SJSA1 (cell line): ENCODE measurements at regions not wholly inside any gene's neighbourhood (a gene's known extent, or its start where the extent isn't known, plus 50 kb on each side); places are given as distances from the start of the nearest gene placed in this dataset.

Experiments
- DNase-seq, 2 experiments: peaks; one replicate each; pipeline ENCODE4 v3.0.0-alpha.2; 2015 to 2020; ENCODE audit warnings: low spot score in 2 of 2, low read depth in 1 of 2
- H3K27ac ChIP-seq: fragments of 250-450 bp; sonication (Bioruptor Pico); 2 replicates; pipeline ENCODE4 v1.5.1; 2020; ENCODE audit warnings: mild to moderate bottlenecking, moderate library complexity
- H3K27me3 ChIP-seq: fragments of 250-450 bp; sonication (Bioruptor Pico); replicated peaks from 2 replicates; pipeline ENCODE4 v1.5.1; 2020; ENCODE audit warnings: mild to moderate bottlenecking, moderate library complexity
- H3K36me3 ChIP-seq: fragments of 250-450 bp; sonication (Bioruptor Pico); 2 replicates; pipeline ENCODE4 v1.5.1; 2020; ENCODE audit warnings: mild to moderate bottlenecking
- H3K4me1 ChIP-seq: fragments of 250-450 bp; sonication (Bioruptor Pico); replicated peaks from 2 replicates; pipeline ENCODE4 v1.6.1; 2021; ENCODE audit warnings: mild to moderate bottlenecking
- H3K4me3 ChIP-seq: fragments of 250-450 bp; sonication (Bioruptor Pico); 2 replicates; pipeline ENCODE4 v1.5.1; 2020; ENCODE audit warnings: mild to moderate bottlenecking
- H3K9me3 ChIP-seq: fragments of 250-450 bp; sonication (Bioruptor Pico); replicated peaks from 2 replicates; pipeline ENCODE4 v1.5.1; 2020; ENCODE audit warnings: mild to moderate bottlenecking

DNA sequence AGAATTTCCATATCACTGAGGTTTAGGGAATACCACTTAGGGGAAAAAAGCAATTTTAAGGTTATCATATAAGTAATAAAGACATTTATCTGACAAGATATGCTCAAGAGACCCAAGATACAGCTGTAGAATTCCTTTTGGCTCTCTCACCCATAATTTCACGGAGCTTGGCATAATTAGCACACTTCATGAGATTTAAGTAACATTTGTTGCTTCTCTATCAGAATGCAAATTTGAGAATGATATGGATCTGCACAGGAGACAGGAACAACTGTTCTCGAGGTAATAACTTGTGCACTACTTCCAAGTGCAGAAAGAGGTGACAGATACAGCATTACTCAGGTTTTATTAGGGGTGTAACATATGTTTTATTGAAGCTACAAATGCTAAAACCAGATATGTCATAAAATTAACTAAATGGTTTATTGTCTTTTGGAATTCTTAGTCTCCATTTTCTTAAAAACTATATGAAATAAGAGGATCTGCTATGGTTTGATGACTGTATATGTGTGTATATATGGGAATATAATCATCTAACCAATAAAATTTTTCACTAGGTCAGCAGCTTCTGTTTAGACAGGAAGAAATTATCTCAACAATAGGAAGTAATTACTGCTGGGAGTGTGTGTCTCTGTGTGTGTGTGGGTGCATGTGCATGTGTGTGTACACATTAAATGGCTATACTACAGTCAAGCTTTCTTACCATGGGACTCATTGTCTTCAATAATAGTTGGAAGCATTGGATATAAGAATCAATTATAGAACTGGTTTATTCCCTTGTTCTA is 401.3 kb downstream of the PCDH17 start:
- no peaks in the 10 kb centered on the region for H3K36me3 ChIP-seq

DNA sequence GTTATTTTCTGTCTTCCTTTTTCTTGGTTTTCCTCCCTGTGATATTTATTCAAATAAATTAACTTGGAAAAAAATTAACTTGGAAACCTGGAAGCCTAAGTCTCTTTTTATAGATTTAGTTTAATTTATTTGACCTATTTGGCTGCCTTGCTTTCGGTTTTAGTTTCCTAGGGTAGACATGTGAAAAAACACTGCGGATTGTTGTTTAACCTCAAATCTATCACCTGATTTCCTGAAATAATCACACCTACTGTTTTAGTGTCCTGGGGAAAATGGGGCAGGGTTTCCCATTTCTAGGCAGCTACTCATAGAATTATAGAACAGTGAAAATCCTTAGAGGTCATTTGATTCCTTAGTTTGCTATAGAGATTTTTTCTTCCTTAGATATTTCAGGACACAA is 412.4 kb downstream of the PCDH17 start:
- H3K4me3 ChIP-seq, result no peak overlapping the region
- H3K9me3 ChIP-seq, result no peaks in the 10 kb centered on the region
- no peaks in the 10 kb centered on the region for H3K27me3 ChIP-seq
- no peak overlapping the region for H3K27ac ChIP-seq
- no peak for DNase-seq
- no peaks in the 10 kb centered on the region for H3K36me3 ChIP-seq
- no peaks in the 10 kb centered on the region for H3K4me1 ChIP-seq

More for the DNA sequence above, 401.3 kb downstream of the PCDH17 start:
- no peak for DNase-seq
- H3K9me3 ChIP-seq, result no peaks in the 10 kb centered on the region
- no peaks in the 10 kb centered on the region for H3K27me3 ChIP-seq
- H3K27ac ChIP-seq, result no peak overlapping the region
- H3K4me3 ChIP-seq, result no peak overlapping the region
- no peaks in the 10 kb centered on the region for H3K4me1 ChIP-seq

DNA sequence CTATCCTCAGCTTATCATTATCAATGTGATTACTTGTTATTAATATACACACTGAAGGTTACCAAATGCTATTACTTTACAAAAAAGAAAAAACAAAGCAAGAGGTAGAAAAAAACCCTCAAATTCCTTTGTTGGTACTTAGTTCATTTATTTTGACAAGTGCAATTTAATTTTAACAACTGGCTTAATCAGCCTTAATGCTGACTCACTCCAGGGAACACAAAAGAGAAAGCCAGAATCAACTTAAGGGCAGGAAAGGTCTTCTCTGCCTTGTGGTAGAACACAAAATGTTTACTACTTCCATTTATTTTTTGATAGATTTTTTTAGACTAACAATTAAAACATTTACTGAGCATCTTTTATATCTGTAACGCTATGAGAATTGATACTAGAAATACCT is 417.1 kb downstream of the PCDH17 start:
- no peak for DNase-seq
- no peaks in the 10 kb centered on the region for H3K27me3 ChIP-seq
- no peak overlapping the region for H3K27ac ChIP-seq
- no peak overlapping the region for H3K4me3 ChIP-seq
- H3K9me3 ChIP-seq, result no peaks in the 10 kb centered on the region
- H3K4me1 ChIP-seq, result no peaks in the 10 kb centered on the region
- H3K36me3 ChIP-seq, result no peaks in the 10 kb centered on the region

DNA sequence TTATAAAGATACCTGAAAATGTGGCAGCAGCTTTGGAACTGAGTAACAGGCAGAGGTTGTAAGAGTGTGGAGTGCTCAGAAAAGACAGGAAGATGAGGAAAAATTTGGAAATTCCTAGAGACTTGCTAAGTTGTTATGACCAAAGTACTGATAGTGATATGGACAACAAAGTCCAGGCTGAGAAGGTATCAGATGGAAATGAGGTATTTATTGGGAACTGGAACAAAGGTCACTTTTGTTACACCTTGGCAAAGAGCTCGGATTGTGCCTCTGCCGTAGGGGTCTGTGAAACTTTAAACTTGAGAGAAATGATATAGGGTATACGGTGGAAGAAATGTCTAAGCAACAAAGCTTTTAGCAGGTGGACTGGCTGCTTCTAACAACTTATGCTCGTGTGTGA is 419.9 kb downstream of the PCDH17 start:
- Histone ChIP-seq H3K9me3 (no peaks in the 10 kb centered on the region), H3K27me3 (no peaks in the 10 kb centered on the region), H3K27ac (no peak overlapping the region), H3K36me3 (no peaks in the 10 kb centered on the region), H3K4me1 (no peaks in the 10 kb centered on the region), H3K4me3 (no peak overlapping the region)
- no peak for DNase-seq

DNA sequence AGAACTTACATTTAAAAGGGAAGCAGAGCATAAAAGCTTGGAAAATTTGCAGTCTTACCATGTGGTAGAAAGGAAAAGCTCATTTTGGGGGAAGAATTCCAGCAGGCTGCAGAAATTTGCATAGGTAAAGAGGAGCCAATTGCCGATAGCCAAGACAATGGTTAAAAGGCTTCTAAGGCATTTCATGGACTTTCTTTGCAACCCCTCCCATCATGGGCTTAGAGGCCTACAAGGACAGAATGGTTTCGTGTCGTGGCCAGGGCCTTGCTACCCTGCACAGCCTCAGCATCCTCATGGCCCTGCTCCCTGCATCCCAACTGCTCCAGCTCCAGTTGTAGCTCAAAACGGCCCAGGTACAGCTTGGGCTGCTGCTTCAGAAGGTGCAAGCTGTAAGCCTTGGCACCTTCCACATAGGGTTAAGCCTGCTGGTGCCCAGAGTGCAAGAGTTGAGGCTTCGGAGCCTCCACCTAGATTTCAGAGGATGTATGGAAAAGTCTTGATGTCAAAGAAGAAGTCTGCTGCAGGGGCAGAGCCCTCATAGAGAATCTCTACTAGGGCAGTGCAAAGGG is 420.3 kb downstream of the PCDH17 start:
- Histone ChIP-seq H3K36me3 (no peaks in the 10 kb centered on the region), H3K4me1 (no peaks in the 10 kb centered on the region), H3K27me3 (no peaks in the 10 kb centered on the region), H3K27ac (no peak overlapping the region), H3K4me3 (no peak overlapping the region), H3K9me3 (no peaks in the 10 kb centered on the region)
- no peak for DNase-seq

DNA sequence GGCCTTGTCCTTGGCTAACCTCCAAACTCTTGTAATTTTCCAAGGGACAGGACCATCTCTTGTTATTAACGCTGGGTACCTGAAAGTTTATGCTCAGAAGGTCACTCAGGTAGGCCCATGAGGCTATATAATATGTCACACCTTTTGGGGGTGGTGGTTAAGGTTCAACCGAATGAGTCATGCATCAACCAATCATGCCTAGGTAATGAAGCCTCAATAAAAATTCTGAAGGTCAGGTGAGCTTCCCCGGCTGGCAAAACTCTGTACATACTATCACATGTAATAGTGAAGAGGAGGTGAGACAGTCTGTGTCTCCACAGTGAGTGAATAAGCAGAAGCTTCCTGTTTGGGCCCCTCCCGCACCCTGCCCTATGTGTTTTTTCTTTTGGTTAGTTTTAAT is 424.9 kb downstream of the PCDH17 start:
- H3K9me3 ChIP-seq, result no peaks in the 10 kb centered on the region
- no peaks in the 10 kb centered on the region for H3K27me3 ChIP-seq
- H3K4me1 ChIP-seq, result no peaks in the 10 kb centered on the region
- no peak overlapping the region for H3K27ac ChIP-seq
- DNase-seq, result no peak
- no peaks in the 10 kb centered on the region for H3K36me3 ChIP-seq
- no peak overlapping the region for H3K4me3 ChIP-seq

DNA sequence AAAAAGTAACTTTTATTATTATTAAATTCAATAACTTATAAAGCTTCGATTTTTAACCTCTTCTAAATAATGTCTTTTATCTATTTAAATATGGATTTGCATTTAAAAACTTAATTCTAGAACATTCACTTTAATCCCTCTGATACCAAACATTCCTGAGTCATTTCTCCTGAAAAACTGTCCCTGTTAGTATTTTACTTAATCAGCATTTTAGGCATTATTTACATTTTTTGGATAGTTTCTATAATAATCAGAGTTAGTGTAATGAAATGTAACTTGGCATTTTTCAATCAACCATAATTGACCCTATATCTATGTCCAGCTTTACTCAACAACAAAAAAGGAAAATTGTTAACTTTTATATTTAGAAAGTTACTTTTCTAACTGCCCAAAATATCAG is 428.1 kb downstream of the PCDH17 start:
- H3K4me3 ChIP-seq, result no peak overlapping the region
- no peaks in the 10 kb centered on the region for H3K4me1 ChIP-seq
- H3K36me3 ChIP-seq, result no peaks in the 10 kb centered on the region
- H3K27ac ChIP-seq, result no peak overlapping the region
- no peaks in the 10 kb centered on the region for H3K9me3 ChIP-seq
- no peak for DNase-seq
- H3K27me3 ChIP-seq, result no peaks in the 10 kb centered on the region

DNA sequence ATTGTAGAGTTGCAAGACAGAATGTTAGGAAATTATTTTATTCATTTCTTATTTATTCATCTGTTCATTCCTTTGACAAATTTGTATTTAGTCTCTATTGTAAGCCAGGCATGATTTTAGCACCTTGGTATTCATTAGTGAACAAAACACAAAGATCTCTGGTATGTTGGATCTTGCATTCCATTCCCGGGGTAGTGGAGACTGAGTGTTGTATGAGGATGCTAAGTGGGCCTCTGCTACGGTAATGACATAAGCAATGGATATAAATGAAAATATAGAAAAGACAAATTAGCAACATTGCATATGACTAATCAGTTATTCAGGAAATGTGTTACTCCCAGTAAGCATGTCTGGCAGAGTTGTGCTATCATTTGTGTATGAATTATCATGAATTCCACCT is 449.3 kb downstream of the PCDH17 start:
- Histone ChIP-seq H3K27ac (no peak overlapping the region), H3K9me3 (no peaks in the 10 kb centered on the region), H3K27me3 (no peaks in the 10 kb centered on the region), H3K36me3 (no peaks in the 10 kb centered on the region), H3K4me1 (no peaks in the 10 kb centered on the region), H3K4me3 (no peak overlapping the region)
- DNase-seq, result no peak

DNA sequence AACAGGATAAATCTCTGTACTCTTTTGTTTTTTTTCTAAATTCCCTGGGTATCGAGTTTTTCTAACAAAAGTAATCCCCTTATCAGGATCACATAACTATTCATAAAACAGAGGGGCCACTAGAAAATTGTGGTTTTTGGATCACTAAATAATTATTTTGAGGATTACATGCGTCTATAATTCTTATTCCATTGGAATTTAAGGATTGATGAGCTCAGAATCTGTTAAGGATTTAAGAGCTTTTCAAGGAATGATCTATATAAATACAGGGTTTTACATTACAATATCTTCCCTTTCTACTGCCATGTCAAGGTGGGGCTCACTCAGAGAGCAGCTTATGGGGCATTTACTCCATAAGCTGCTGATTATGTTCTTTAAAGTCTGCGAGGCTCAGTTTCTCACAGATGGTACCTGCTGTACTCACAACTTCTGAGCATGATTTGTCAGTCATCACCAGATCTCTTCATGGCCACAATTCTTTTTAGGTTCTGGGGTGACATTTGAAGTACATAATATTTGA is 449.8 kb downstream of the PCDH17 start:
- H3K4me3 ChIP-seq, result no peak overlapping the region
- no peak for DNase-seq
- H3K27ac ChIP-seq, result no peak overlapping the region
- H3K36me3 ChIP-seq, result no peaks in the 10 kb centered on the region
- H3K4me1 ChIP-seq, result no peaks in the 10 kb centered on the region
- no peaks in the 10 kb centered on the region for H3K27me3 ChIP-seq
- H3K9me3 ChIP-seq, result no peaks in the 10 kb centered on the region

DNA sequence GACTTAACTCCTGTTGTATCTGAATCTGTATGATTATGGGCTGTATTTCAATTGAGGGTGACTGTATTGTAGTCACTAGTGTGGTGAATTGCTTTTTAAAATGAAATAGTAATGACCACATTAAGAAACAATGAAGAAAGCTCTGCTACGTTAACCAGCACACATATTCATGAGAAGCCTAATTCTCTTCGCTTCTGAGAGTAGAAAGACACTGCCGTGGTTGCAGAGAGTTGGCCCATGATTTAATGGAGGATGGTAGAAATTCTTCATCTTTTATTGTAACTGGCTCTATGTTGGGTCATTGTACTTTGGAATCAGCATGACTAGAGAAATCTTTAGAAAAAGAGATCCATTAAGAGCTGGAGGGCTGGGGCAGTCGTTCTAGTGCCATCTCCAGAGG is 451.5 kb downstream of the PCDH17 start:
- H3K27ac ChIP-seq, result no peak overlapping the region
- no peaks in the 10 kb centered on the region for H3K27me3 ChIP-seq
- no peak overlapping the region for H3K4me3 ChIP-seq
- H3K9me3 ChIP-seq, result no peaks in the 10 kb centered on the region
- no peaks in the 10 kb centered on the region for H3K36me3 ChIP-seq
- H3K4me1 ChIP-seq, result no peaks in the 10 kb centered on the region
- no peak for DNase-seq

DNA sequence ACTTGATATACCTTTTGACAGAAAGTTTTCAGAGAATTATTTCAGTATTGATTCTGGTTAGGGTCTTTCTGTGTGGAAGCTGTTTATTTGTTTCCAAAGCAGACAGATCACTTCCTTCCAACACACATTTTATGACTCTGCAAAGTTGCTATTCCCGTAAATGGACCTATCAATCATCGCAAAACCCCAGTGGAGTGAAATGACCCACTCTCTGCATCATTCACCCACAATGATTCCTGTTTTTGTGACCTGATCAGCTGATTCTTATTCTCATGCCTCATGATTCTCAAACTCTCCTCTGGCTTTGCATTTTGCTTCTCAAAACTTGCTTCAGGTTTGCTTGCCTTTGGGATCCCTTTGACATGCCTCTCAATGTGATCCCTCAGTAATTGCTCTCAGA is 453.7 kb downstream of the PCDH17 start:
- Histone ChIP-seq H3K27me3 (no peaks in the 10 kb centered on the region), H3K27ac (no peak overlapping the region), H3K36me3 (no peaks in the 10 kb centered on the region), H3K4me3 (no peak overlapping the region), H3K9me3 (no peaks in the 10 kb centered on the region), H3K4me1 (no peaks in the 10 kb centered on the region)
- no peak for DNase-seq

DNA sequence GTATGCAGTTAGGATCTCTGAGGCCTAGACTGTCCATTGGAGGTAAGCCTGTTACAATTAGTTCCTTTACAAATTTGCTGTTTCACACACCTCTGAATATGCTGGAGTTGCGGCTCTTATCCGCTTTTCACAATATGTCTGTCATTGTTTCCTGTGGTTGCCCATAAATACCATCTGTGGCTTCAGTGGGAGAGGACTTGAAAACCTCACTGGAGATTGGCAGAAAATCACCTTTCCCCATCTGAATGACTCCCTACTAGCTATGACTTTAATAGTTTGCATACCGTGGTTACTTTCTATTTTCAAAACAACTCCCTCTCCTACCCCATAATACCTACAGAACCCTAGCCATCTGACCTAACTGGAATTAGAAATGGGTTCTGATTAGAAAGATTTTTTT is 454.3 kb downstream of the PCDH17 start:
- Histone ChIP-seq H3K9me3 (no peaks in the 10 kb centered on the region), H3K4me1 (no peaks in the 10 kb centered on the region), H3K27ac (no peak overlapping the region), H3K27me3 (no peaks in the 10 kb centered on the region), H3K36me3 (no peaks in the 10 kb centered on the region), H3K4me3 (no peak overlapping the region)
- DNase-seq, result no peak

DNA sequence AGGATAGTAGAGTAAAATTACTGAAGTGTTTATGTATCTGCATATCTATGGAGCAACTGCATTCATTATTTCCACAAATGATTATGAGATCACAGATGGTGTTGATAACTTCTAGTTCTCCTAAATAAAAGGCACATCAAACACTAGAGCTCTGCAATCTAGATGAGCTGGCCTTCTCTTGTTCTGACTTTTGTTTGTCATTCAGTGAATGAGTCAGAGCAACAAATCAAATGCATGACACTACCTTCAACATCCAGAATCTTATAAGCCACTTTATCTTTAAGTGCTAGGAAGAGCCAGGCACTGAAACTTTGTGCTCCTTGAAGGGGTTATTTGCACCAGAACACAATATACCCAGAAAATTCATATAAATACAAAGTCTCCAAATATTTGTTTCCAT is 456.0 kb downstream of the PCDH17 start:
- no peaks in the 10 kb centered on the region for H3K4me1 ChIP-seq
- no peak for DNase-seq
- no peaks in the 10 kb centered on the region for H3K9me3 ChIP-seq
- H3K27me3 ChIP-seq, result no peaks in the 10 kb centered on the region
- no peak overlapping the region for H3K27ac ChIP-seq
- H3K36me3 ChIP-seq, result no peaks in the 10 kb centered on the region
- H3K4me3 ChIP-seq, result no peak overlapping the region

DNA sequence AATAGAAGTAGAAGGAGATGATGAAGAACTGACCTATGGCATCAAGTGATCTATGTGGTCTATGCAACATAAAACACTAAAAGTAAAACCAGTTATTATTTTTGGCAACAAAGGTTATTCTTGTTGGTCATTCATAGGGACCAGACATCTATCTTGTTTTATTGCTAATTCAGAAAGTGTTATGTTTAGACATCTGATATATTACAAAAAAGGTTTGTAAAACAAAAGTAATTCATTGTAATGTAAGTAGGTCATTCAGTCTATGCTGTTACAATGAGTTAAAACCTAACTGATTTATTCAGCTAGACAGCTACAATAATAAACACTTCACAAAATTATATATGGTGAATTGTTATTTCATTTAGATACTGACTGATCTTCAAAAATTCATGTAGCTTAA is 461.9 kb downstream of the PCDH17 start:
- no peak overlapping the region for H3K27ac ChIP-seq
- no peaks in the 10 kb centered on the region for H3K9me3 ChIP-seq
- no peaks in the 10 kb centered on the region for H3K27me3 ChIP-seq
- H3K4me3 ChIP-seq, result no peak overlapping the region
- no peaks in the 10 kb centered on the region for H3K36me3 ChIP-seq
- DNase-seq, result no peak
- H3K4me1 ChIP-seq, result no peaks in the 10 kb centered on the region

DNA sequence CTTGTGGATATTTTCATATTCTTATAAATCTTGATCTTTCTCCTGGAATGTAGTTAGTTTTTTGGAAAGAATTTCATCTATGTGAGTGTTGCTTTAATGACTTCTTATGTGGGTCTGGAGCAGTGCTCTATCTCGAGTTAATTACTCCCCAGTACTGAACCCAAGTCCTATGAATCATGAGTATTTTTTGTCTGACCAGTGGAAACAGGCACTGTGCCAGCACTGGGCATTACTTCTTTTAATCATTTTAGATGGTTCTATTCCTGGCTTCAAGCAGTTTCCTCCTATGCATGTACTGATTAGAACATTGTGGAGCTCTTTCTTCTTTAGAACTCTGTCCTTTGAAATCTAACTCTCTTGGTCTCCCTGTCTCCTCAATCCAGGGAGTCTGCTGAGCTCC is 466.3 kb downstream of the PCDH17 start:
- Histone ChIP-seq H3K9me3 (no peaks in the 10 kb centered on the region), H3K4me1 (no peaks in the 10 kb centered on the region), H3K27ac (no peak overlapping the region), H3K36me3 (no peaks in the 10 kb centered on the region), H3K4me3 (no peak overlapping the region), H3K27me3 (no peaks in the 10 kb centered on the region)
- DNase-seq, result no peak
